ENCODE measurements at regions not wholly inside any gene's neighbourhood (a gene's known extent, or its start where the extent isn't known, plus 50 kb on each side); places are given as distances from the start of the nearest gene placed in this dataset.

GRCh38 chr7:156532016-156532602, 108.5 kb upstream of the RNF32 start:
- TF ChIP-seq CTCF (IDR thresholded peaks at IDR 0.05; ENCODE audit: poor library complexity, severe bottlenecking) (no peak), EP300 (conservative IDR thresholded peaks at IDR 0.05; ENCODE audit: poor library complexity, severe bottlenecking) (no peak), SMC3 (conservative IDR thresholded peaks at IDR 0.05; ENCODE audit: poor library complexity) (no peak), REST (IDR thresholded peaks at IDR 0.05; ENCODE audit: borderline replicate concordance) (no peak), EZH2 (IDR thresholded peaks at IDR 0.05; ENCODE audit: borderline replicate concordance, insufficient read depth, low read length, poor library complexity, severe bottlenecking) (no peak), POLR2AphosphoS5 (IDR thresholded peaks at IDR 0.05) (no peak), MXI1 (conservative IDR thresholded peaks at IDR 0.05; ENCODE audit: poor library complexity, severe bottlenecking) (no peak)

Measured in neural cell (in vitro differentiated cells).